Erythroblast (primary cell): ENCODE measurements at regions not wholly inside any gene's neighbourhood (a gene's known extent, or its start where the extent isn't known, plus 50 kb on each side); places are given as distances from the start of the nearest gene placed in this dataset.

Source experiments
- GATA1 ChIP-seq: IDR thresholded peaks from 2 replicates; pipeline ENCODE4 v1.6.1; 2011; ENCODE audit warnings: low read depth, mild to moderate bottlenecking, control low read depth, low read length, moderate library complexity
- POLR2A ChIP-seq: IDR thresholded peaks from 2 replicates; pipeline ENCODE4 v1.6.1; 2011; ENCODE audit warnings: mild to moderate bottlenecking, low read length

DNA sequence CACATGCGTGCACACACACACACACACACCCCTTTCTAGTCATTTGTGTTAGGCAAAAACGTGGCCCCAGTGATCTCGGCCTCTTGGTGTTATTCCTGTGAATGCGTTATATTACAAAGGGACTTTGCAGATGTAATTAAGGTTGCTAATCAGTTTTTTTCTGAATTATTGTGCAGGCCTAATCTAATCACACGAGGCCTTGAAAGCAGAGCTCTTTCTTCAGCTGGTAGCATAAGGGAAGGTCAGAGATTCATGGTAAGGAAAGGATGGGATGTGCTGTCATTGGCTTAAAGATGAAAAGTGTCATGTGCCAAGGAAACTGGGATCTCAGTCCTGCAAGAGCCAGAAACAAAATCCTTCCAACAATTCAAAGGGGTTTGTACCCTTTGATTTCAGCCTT, 113.4 kb upstream of the ELAC2 start:
- TF ChIP-seq GATA1, result no peak
- no peak for TF ChIP-seq POLR2A
